Fibroblast of skin of back (primary cell): ENCODE measurements at regions not wholly inside any gene's neighbourhood (a gene's known extent, or its start where the extent isn't known, plus 50 kb on each side); places are given as distances from the start of the nearest gene placed in this dataset.
"Not testable (repeated sequence)": the region's sequence is repeated elsewhere in the genome, so short reads cannot be mapped to it uniquely, and the experiment has no call there.

Experiments
- DNase-seq: peaks from one replicate; pipeline ENCODE4 v3.0.0-alpha.2; 2013

DNA sequence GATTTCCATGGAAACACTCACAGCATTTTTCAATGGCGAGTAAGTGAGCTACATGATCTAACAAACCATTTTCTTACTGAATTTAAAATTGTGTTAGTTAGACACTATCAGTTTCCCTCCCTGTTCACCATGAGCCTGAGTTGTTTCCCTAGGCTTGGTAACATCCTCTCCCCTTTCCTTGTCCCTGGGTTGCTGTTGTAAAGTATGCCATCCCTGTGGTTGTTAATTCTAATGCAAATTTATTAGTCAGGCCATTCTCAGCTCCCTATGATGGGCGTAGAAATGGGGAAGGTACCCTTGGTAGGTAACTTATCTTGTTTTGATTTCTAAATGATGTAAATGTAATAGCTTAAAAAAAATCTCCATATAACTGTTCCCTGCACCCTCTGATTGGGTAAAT, 143.0 kb downstream of the SPATA31A6 start:
- not testable (repeated sequence) for DNase-seq

DNA sequence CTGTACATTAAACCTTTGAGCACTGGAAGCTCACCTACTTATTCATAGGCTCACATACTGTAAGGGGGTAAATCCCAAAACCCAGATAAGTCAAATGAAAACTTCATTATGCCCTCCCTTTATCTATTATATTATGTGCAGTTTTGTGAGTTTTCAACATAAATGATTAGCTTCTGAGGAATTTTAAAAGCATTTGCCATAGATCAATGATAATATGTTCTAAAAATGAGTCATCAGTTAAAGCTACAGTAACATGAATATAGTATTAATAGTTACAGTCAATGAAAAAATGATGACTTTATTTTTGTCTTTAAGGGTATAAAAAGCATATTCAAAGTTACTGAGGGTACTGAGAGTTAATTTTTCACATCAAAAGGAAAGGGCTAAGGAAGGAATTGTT, 151.9 kb downstream of the SPATA31A6 start:
- DNase-seq = peak; percentile 31

DNA sequence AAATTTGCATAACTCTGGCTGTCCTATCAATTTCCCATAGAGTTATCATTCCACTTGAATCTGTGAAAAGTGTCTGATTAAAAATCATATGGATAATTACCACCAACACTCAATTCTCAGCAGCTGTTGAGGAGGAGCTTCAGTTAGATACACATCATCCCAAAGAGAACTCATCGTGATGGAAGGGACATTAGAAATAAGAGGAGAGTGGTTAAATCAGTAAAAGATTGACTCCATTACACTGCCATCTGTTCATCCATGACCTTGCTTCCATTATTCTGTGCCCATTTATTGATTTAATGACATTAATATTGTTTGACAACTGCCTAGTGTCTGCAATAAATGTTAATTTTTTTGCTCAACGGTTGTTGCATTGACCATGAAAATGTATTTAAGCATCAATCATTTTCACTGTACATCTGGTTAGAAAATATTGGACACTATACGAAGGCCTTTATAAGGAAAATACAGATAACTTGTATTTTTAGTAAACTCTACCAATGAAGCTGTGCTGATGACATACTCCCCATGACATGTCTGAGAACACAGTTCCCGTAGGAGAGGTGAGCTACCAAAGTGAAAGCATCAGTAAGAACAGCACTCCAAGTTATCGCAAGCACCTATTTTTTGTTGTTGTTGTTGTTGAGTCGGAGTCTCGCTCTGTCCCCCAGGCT, 152.7 kb downstream of the SPATA31A6 start:
- not testable (repeated sequence) for DNase-seq

DNA sequence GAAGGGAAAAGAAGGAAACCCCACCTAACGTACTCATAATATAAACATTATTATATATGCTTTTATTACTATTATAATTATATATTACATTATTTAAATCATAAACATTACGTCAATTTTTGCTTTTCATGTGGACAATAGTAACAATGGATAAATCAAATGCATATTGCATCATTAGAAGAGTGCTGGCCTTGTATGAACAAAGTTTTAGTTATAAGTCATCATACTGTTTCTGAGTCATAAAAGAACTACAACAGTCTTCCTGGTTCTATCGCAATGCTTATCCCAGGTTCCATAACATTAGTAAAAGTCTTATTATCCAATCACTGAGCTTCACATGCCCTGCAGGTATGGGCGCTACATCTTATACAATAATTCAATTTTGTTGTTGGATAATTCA, 154.8 kb downstream of the SPATA31A6 start:
- peak; percentile 27 for DNase-seq

DNA sequence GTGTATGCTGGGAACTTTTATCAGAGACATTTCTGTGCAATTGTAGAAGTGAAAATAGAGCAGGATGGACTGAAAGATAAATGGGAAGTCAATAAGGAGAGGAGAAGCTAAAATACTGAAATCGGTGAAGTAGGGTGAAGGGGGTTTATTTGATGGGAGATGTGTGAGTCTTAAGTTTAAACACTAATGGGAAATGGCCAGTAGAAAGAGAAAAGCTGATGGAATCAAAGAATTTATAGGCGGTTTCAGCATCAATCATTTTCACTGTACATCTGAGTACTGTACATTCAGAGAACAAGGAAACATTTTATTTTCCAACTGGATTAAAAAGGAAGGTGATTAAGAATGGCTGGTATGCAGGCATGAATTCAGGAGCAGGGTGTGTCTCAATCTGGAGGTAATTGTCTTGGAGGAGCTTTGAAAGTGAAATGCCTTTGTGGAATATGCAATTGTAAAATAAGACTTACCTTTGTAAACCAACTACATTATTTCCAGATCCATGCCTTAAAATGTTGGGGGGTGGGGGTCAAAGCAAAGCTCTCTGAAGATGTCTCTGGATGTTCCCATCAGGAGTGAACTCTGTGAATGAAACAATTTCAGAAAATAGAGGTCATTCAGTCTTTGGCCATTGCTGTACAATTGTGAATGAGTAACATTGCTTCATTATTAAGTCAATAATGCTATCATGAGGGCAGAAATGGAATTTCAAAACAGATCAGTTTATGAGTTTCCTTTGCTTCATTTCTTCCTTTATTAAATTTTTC, 156.4 kb downstream of the SPATA31A6 start:
- DNase-seq = not testable (repeated sequence)

DNA sequence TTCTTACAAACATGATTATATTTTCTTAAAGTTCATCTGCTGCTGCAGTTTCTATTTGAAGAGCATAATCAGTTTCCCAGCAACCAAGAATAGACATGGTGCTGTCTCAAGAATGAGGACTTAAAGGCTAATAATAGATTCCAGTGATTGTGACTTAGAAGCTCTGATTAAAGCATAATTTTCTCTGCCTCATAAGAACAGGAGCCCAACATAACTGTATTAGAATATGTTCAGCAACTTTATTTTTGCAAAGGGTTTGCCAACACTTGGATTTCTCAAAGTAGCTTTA, 156.9 kb downstream of the SPATA31A6 start:
- DNase-seq = peak; percentile 5

DNA sequence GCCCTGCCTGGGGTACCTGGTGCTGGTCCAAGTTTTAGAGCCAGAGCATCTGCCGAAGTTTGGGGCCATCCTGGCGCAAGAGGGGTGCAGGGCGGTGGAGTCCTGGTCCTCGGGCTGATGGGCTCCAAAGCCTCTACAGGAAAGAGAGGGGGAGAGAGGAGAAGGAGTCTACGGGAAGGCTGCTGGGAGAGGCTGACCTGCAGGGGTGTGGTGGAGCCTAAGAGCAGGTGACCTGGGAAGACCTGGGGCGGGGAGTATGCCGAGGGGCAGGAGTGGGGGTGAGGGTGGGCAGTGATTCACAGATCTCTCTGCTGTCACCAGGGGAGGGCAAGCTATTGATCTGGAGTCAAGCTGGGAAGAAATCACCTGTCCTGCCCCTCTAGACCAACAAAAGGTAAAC, 158.4 kb downstream of the SPATA31A6 start:
- DNase-seq = not testable (repeated sequence)

DNA sequence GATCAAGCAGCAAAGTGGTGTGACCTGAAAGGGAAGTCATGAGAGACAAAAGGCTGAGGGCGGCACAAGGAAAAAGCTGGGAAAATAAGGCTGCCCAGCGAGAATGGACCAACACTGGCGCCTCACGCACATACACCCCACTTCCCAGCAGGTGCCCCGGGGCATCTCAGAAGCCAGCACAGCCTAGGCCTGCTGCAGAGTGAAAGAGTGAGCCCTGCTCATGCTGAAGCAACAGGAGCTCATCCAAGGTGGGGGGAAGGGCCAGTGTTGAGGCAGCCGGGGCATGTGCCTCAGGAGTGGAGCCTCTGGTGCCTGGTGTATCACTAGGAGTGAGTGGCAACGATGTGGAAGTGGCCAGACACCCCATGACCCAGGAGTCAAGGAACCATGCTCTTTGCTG, 158.8 kb downstream of the SPATA31A6 start:
- not testable (repeated sequence) for DNase-seq

DNA sequence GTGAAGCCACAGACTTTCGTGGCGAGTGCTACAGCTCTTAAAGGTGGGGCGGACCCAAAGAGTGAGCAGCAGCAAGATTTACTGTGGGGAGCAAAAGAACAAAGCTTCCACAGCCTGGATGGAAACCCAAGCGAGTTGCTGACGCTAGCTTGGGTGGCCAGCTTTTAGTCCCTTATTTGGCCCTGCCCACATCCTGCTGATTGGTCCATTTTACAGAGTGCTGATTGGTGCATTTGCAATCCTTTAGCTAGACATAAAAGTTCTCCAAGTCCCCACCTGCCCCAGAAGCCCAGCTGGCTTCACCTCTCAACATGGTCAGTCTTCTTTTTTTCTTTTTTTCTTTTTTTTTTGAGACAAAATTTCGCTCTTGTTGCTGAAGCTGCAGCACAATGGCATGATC, 161.0 kb downstream of the SPATA31A6 start:
- DNase-seq = not testable (repeated sequence)

DNA sequence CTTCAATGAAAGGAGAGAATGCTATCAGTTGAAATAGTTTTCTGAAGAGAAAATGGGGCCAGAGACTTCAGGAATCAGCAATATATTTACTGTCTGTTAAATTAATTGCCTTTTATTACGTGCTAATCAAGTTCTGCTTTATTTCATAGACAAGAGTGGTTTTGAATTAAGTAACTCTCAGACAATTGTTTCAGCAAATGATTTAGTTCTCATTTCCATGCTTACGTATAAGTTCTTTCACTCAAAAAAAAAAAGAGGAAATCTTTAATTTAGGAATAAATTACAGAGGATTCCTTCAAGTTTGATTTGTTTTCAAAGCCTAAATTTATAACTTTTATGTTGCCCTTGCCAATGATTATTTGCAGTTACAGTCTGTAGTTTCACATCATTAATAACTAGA, 163.5 kb downstream of the SPATA31A6 start:
- DNase-seq = not testable (repeated sequence)

DNA sequence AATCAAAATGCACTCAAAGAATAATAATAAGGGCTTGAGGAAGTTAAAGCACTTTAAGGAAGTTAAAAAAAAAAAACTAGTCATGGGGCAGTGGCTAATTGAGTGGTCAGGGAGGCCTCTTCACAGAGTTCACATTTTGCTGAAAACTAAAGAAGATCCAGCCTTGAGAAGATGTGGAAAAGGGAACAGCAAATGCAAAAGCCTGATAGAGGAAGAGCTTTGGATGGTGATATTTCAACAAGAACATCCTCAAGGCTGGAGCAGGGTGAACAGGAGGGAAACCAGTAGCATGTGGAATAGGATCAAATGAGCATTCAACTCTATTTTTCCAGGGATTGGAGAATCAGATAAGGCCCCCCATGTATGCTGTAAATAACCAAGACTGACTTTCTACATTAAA, 165.7 kb downstream of the SPATA31A6 start:
- DNase-seq = not testable (repeated sequence)

DNA sequence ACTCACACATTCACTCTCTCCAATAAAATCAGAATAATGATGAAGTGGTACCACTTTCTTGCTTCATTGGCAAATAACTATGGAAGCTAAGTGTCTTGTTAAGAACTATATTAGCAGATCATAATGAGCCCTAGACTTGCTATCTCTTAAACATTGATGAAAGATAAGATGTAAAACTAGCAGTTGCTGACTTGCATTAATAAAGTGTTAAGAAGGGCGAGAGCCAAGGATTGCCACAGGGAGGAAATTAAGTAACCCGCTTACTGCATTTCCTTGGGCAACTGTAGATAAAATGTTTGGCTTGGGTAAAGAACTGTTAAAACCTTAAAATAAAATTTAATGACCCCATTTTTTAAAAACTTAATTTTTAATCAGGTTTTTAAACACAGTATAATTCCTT, 167.0 kb downstream of the SPATA31A6 start:
- DNase-seq = not testable (repeated sequence)

DNA sequence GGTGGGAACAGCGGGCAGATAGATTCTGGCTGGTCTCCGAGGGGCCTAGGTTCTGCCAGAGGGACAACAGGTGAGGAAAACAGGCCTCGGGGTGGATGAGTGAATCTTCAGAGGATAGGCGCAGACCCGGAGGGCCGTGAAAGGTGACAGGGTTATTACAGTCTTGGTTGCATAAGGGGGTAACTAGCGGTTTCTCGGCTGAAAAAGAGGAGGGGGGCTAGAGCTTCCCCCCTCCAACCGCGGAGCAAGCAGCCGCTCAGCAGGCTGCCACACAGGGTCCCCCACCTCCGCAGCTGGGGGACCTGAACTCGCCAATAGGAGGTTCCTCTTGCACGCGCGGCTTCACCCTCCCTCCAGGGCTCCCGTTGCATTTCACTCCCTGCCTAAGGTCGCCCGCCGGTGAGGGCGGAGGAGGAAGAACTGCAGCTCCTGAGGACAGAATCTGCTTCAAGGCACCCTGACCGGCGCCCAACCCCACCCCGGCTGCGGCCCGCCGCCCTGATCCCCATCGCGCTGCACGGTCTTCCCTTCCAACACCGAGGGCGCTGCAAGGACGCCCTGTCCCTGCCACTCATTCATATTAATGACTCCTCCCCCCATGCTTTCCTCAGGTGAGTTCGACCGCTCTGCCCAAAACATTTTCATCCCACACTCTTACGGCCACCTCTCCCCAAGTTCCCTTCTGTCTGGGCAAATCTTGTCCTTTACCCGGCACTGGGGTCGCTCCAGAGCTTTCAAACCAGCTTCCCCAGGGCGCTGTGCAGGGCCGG, 174.3 kb downstream of the SPATA31A6 start:
- DNase-seq = not testable (repeated sequence)

DNA sequence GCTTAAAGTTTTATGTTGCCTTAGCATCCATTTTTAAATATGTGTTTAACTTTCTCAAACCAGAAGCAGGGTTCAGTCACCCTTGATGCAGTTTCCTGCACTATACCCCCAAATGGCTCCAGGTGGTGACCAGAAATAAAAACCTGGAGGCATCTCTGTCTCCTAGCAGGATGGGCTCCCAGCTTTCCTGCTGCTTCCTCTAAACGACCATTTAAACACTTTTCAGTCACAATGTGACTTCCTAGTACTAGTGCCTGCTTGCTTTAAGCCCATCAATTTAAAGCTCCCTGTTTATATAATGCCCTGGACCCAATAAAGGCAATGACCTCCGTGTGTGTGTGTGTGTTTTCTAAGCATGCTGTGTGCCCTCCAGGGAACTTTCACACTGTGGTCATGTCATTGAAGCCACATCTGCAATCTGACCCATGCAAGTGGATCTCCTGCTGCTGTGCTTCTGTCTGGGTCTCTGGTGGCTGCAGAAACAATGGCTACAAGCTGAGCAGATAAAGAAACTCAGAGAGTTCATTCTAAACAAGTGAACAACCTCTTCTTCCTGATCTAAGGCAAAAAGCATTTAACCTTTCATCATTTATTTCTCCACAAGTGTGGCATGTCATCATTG, 175.3 kb downstream of the SPATA31A6 start:
- not testable (repeated sequence) for DNase-seq

DNA sequence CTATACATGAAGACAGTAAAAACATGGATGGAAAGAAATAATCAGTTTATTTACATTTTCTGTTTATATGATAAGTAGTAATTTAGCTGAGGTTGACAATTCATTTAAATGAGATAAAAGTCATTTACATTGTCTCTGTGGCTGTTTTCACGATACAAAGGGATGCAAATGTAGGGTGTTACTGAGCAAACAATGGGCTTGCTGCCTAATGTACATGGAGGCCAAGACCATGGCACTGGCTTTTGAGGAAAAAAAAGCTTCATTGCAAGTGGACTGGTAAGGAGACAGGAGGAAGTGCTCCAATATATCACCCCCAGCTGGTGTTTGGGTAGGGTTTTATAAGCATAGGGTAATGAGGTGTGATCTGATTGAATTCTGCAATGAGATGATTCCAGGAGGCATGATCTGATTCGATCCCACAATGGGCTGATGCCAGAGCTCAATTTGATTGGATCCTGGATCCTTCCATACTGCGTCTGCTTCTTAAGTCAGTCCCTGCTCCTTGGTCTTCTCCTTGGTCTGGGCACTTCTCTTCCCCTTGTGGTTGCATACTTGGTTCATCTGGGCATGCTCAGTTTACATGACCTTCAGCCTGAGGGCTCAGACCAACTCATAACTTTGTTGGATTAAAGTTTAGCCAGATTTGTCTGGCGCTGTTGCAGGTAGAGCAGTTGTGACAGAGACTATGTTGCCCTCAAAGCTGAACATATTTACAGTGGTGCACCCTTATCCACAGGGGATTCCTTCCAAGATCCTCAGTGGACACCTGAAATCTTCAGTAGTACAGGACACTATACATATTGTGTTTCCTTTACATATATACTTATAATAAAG, 181.2 kb downstream of the SPATA31A6 start:
- not testable (repeated sequence) for DNase-seq

DNA sequence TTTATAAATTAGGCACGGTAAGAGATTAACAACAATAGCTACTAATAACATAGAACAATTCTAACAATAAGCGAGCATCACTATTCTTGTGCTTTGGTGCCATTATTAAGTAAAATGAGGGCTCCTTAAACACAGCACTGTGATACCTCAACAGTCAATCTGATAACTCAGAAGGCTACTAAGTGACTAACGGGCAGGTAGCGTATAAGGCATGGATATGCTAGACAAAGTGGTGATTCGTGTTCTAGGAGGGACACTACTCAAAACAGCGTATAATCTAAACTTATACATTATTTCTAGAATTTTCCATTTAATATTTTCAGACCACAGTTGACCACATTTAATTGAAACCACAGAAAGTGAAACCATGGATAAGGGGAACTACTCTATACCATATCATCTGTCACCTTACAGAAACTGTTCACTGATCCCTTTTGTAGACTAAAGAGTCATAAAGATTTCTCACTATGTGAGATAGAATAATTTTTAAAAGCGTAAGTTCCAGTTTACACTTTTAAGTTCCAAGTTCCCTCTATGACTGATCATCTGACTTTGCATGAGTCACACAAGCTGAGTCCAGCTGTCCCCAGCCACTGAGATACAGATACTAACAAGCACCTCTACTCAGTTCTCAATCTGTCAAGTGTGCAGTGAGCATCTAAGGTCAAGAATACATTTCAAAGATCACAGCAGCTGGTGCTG, 181.9 kb downstream of the SPATA31A6 start:
- DNase-seq = peak; percentile 30

DNA sequence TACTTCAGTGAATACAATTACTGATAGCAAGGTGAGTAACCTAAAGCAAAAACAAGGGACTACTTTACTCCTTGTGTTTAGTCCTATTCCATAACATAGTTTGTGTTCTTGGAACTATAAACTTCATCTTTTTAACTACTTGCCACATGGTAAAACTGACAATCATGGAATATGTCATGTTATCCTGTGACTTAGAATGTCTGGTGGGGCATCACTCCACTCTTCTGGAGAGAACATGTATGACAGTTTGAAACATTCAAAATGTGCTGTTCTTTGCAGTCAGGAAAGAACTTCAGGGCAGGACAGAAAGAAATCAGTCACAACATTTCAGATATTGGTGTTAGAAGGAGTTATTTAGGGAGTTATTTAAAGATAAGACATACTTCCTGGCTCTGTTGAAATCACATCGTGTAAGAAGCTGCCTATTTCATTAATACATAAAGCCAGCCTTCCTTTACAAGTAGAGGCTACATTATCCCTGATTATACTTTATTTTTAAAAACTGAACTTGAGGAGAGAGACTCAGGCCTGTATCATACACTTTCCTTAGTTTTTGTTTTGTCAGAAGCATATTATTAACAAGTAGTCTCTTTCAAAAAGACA, 184.9 kb downstream of the SPATA31A6 start:
- not testable (repeated sequence) for DNase-seq

DNA sequence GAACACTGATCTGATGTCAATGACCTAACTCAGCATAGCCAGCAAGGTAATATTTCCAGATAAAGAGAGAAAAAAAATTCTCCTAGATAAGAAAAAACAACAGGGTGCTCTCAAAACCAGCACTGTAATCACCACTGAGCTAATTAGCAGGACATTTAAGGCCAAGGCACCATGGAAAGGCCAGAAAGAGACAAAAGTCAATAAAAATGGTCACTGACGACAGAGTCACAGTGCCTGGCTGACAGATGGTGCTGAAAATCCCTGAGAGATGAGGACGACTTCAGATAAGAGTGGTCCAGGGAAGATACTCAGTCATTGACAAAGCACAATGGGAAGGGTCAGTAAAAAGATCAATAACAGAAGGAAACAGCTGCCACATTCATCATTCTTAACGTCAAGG, 186.7 kb downstream of the SPATA31A6 start:
- not testable (repeated sequence) for DNase-seq

DNA sequence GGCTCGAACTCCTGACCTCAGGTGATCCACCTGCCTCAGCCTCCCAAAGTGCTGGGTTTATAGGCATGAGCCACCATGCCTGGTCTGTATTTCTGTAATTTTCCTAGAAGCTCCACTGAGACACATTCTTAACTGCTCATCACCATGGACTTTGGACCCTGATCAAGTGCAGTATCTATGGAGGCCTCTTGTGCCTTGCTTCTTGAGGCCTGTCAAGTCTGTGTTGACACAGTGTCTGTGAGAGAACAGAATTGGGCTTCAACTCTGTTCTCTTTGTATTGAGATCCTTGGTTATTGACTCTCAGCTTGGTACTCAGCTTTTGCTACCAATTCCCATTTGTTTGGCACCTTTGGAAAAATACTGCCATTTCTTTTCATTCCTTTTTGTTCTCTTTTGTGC, 188.0 kb downstream of the SPATA31A6 start:
- not testable (repeated sequence) for DNase-seq

DNA sequence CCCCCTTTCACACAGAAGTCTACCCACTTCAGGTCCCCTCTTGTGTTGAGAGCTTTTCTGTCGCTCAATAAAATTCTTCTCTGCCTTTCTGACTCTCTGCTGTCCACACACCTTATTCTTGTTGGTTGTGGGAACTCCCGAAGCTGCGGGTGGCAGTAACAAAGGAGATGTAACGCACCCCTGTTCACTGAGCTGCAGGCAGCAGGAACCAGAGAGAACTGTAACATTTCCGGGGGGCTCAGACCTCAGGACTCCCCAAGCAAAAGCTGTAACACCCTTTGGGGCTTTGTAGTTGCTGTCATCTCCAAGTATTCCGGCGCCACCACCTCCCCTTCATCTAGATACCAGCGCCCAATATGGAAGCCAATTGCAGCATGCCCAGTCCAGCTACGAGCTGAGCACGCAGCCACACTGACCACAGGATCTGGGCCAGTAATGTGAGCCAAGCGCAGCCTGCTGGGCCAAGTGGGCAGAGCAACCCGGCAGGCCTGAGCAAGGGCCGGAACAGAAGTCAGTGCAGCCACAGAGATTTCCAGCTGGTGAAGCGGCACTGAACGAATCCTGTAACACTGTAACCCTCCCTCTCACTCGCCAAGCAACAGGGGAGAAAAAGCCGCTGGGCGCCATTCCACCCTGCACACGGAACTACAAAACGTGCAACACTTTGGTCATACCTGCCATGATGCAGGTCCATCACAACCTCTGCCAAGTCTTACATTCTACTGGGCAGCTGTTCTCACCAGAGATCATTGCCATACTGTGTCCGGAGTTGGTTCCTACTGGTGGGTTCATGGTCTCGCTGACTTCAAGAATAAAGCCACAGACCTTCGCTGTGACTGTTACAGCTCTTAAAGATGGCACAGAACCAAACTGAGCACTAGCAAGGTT, 194.3 kb downstream of the SPATA31A6 start:
- not testable (repeated sequence) for DNase-seq
